ENCODE measurements at regions not wholly inside any gene's neighbourhood (a gene's known extent, or its start where the extent isn't known, plus 50 kb on each side); places are given as distances from the start of the nearest gene placed in this dataset.

DNA sequence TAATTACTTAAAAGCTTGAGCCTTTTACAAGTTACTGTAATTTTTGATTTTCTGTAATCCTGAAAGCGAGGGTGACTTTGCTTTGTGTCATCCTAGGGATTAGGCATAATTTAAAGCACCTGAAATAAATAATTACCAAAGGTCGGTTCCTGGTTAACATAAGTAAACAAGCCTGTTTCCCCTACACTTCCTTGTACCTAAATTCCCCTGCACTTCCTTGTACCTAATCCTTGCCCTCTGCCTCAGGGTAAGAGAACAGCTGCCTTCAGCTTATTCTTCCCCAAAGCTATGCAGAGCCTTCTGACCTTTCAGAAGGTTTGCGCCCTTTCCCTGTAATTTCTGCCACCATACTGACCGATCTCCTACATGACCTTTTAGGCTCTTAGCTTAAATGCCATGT lies 166.1 kb upstream of the PDE5A start:
- no peak for TF ChIP-seq POLR2A (IDR thresholded peaks at IDR 0.05)
- TF ChIP-seq, protein P1, sequence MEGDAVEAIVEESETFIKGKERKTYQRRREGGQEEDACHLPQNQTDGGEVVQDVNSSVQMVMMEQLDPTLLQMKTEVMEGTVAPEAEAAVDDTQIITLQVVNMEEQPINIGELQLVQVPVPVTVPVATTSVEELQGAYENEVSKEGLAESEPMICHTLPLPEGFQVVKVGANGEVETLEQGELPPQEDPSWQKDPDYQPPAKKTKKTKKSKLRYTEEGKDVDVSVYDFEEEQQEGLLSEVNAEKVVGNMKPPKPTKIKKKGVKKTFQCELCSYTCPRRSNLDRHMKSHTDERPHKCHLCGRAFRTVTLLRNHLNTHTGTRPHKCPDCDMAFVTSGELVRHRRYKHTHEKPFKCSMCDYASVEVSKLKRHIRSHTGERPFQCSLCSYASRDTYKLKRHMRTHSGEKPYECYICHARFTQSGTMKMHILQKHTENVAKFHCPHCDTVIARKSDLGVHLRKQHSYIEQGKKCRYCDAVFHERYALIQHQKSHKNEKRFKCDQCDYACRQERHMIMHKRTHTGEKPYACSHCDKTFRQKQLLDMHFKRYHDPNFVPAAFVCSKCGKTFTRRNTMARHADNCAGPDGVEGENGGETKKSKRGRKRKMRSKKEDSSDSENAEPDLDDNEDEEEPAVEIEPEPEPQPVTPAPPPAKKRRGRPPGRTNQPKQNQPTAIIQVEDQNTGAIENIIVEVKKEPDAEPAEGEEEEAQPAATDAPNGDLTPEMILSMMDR (IDR thresholded peaks at IDR 0.05) = no peak
